Tibial artery (tissue), 4 donors: ENCODE measurements at regions not wholly inside any gene's neighbourhood (a gene's known extent, or its start where the extent isn't known, plus 50 kb on each side); places are given as distances from the start of the nearest gene placed in this dataset.

Experiments used
- DNase-seq, 2 donors: peaks; one replicate each; pipeline ENCODE4 v3.0.0-alpha.2; 2019
- H3K27ac ChIP-seq, 2 donors: fragments of 200-600 bp; sonication (generic) in 1 of 2; 1 replicate in 1 of 2; 2 replicates in 1 of 2; pipeline ENCODE4 v1.5.1; 2018 to 2019; ENCODE audit warnings: mild to moderate bottlenecking in 1 of 2
- H3K27me3 ChIP-seq, 2 donors: fragments of 200-600 bp; sonication (generic) in 1 of 2; one replicate each; pipeline versions ENCODE4 v1.5.1 to v1.6.0; 2016 to 2019
- H3K36me3 ChIP-seq, 3 donors: fragments of 200-600 bp; sonication (generic) in 2 of 3; one replicate each; pipeline ENCODE4 v1.5.1; 2016 to 2019; ENCODE audit warnings: mild to moderate bottlenecking in 2 of 3
- H3K4me1 ChIP-seq, 4 donors: fragments of 200-600 bp; sonication (generic) in 2 of 4; 1 replicate in 3 of 4; 2 replicates in 1 of 4; pipeline ENCODE4 v1.5.1; 2016 to 2019
- H3K4me3 ChIP-seq, 2 donors: fragments of 200-600 bp; sonication (generic) in 1 of 2; 1 replicate in 1 of 2; 2 replicates in 1 of 2; pipeline ENCODE4 v1.5.1; 2018 to 2019; ENCODE audit warnings: mild to moderate bottlenecking in 2 of 2
- H3K9me3 ChIP-seq, 3 donors: fragments of 200-600 bp; sonication (generic) in 1 of 3; one replicate each; pipeline ENCODE4 v1.5.1; 2016 to 2019
- CTCF ChIP-seq, 2 experiments: fragments of 200-600 bp in 1 of 2; fragments of 450-650 bp in 1 of 2; IDR thresholded peaks; one replicate each; pipeline ENCODE4 v1.5.1; 2017 to 2019; ENCODE audit warnings: antibody characterized with exemption in 2 of 2, mild to moderate bottlenecking in 1 of 2, moderate library complexity in 1 of 2
- intact Hi-C: fragments of 100-400 bp; cut with DNase I; formaldehyde crosslinking; loops from one replicate; pipeline ENCODE4 v1.15.0; 2023; ENCODE audit warnings: low total_unique reads

DNA sequence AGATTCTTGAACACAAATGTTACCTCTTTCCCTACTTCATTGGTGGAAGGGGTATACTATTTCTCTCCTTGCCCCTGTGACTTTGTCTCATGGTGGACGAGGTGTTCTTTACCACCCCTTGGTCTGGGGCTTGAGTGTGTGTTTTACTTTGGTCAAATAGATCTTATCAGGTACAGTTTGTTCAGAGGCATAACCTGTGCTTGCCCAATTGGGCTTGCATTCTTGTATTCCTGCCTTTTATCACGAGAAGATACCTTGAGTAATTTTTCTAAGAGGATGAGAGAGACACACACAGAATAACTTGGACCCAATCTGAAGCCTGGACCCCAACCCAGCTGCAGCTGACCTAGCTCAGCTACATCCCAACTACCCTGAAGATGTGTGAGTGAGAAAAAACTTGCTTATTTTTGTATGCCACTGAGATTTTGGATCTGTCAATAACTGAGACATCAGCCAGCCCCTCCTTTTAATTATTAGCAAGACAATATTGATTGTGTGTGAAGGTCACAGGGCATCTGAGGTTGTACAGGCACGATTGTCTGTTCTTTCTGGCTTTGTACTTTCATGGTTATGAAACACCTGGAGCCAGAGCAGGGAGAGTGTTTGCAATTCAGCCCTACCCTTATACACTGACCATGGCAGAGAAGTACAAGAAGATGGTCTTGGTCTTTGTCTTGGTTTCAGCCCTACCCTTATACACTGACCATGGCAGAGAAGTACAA lies 204.7 kb upstream of the SLC35B3 start:
- no peaks in the 10 kb centered on the region for H3K9me3 ChIP-seq
- no peaks in the 10 kb centered on the region for H3K27me3 ChIP-seq
- no peaks in the 10 kb centered on the region for H3K4me1 ChIP-seq
- no peak overlapping the region for H3K4me3 ChIP-seq
- H3K27ac ChIP-seq, result no peak overlapping the region
- H3K36me3 ChIP-seq, result no peaks in the 10 kb centered on the region
- DNase-seq, result no peak
- no peak for TF ChIP-seq CTCF (IDR thresholded peaks at IDR 0.05)
- intact Hi-C loops, result no loop called here

DNA sequence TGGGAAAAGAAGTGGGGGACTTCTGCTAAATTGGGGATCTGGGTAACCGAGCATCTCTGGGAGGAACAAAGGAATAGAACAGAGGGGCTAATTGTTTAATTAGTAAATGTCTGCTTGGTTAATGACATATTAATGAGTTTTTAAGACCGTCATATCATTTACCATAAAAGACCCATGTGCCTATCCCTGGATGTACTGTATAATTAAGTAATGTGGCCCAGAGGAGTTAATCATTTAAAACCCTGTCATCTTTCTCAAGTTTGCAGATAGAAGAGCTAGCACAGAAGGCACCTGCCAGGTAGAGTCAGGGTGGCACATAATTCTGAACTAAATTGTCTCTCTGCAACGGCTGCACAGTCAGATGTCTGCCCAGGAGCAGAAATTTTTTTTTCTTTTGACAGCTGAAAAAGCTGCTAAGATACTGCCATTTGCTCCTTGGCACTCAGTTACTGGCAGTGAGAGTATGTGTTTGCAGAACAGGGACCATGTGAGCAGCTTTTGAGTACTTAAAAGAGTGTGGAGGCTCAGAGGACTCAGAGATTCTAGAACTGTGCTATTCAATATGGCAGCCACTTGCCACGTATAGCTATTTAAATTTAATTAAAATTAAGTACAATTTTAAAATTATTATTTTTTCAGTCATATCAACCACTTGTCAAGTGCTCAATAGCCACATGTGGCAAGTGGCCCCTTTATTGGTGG lies 202.7 kb upstream of the SLC35B3 start:
- no peak for DNase-seq
- no peaks in the 10 kb centered on the region for H3K4me1 ChIP-seq
- H3K9me3 ChIP-seq, result no peaks in the 10 kb centered on the region
- H3K36me3 ChIP-seq, result no peaks in the 10 kb centered on the region
- no peak overlapping the region for H3K27ac ChIP-seq
- H3K27me3 ChIP-seq, result no peaks in the 10 kb centered on the region
- intact Hi-C loops, result no loop called here
- no peak for TF ChIP-seq CTCF (IDR thresholded peaks at IDR 0.05)
- H3K4me3 ChIP-seq, result no peak overlapping the region

DNA sequence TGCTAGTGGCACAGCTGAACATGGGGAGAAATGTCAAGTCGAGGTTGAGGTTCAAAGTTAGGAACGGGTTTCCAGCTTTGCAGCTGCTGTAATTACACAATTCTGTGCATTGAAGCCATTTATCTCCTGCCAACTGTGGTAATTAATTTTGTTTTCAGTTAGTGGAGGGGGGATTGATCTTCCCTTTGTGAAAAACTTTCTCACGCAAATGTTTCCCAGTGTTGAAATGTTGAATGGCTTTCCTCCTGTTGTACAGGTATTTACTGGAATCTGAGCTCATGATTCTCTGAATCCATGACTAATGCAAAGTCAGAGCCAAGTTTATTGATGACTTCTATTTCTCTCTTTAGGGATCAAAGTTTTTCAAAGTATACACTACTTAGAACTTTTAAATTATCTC lies 198.4 kb upstream of the SLC35B3 start:
- Histone ChIP-seq H3K9me3 (no peaks in the 10 kb centered on the region), H3K4me1 (no peaks in the 10 kb centered on the region), H3K27me3 (no peaks in the 10 kb centered on the region), H3K27ac (no peak overlapping the region), H3K4me3 (no peak overlapping the region), H3K36me3 (no peaks in the 10 kb centered on the region)
- intact Hi-C loops, result no loop called here
- DNase-seq, result no peak
- TF ChIP-seq CTCF (IDR thresholded peaks at IDR 0.05), result no peak

GRCh38 chr6:8628736-8629135 lies 193.4 kb upstream of the SLC35B3 start:
- Histone ChIP-seq H3K4me3 (no peak overlapping the region), H3K9me3 (no peaks in the 10 kb centered on the region), H3K27me3 (no peaks in the 10 kb centered on the region), H3K36me3 (no peaks in the 10 kb centered on the region), H3K27ac (no peak overlapping the region), H3K4me1 (no peaks in the 10 kb centered on the region)
- no peak for DNase-seq
- TF ChIP-seq CTCF (IDR thresholded peaks at IDR 0.05), result no peak
- intact Hi-C loops, result no loop called here

DNA sequence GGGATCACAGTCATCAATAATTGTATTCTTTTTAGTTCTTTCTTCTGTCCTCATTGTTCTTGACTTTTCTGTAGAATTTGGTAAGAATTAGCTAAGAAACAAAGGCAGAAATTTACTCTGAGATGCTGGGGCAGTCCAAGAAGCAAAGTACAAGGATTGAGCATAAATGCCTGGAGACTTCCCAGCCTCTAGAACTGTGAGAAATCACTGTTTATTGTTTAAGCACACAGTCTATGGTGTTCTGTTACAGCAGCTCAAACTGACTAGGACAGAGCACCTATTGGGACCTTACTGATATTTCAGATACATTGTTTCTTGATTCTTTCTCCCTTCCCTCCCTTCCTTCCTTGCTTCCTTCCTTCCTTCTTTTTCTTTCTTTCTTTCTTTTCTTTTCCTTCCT lies 192.7 kb upstream of the SLC35B3 start:
- H3K4me1 ChIP-seq, result no peaks in the 10 kb centered on the region
- intact Hi-C loops, result no loop called here
- TF ChIP-seq CTCF (IDR thresholded peaks at IDR 0.05), result no peak
- H3K9me3 ChIP-seq, result no peaks in the 10 kb centered on the region
- H3K27me3 ChIP-seq, result no peaks in the 10 kb centered on the region
- no peak overlapping the region for H3K27ac ChIP-seq
- DNase-seq, result no peak
- H3K4me3 ChIP-seq, result no peak overlapping the region
- no peaks in the 10 kb centered on the region for H3K36me3 ChIP-seq
